ENCODE measurements at regions not wholly inside any gene's neighbourhood (a gene's known extent, or its start where the extent isn't known, plus 50 kb on each side); places are given as distances from the start of the nearest gene placed in this dataset.
"Not testable (repeated sequence)": the region's sequence is repeated elsewhere in the genome, so short reads cannot be mapped to it uniquely, and the experiment has no call there.

DNA sequence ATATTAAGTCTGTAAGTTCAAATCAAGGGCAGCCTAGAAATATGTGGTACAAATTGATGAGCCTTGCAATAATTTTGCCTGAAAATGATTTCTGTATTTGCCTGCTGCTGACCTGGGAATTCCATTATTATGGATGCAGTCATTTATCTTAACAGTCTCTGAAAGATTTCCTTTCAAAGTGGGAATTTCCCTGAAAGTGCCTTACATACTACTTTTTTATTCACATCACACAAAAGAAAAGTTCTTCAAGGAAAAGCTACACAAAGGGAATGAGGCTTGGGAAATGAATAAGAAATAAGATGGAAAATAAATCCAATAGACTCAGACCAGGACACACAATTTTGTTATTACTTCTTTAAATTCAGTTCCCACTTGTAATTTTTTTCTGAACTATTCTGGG, 537.8 kb upstream of the PTGER4 start:
- no peak for DNase-seq (ENCODE audit: low read depth)
- in situ Hi-C loops (cut with HindIII; ENCODE audit: low pct_unique_long_range_greater_than_20kb, low sequenced_read_pairs) = no loop called here

DNA sequence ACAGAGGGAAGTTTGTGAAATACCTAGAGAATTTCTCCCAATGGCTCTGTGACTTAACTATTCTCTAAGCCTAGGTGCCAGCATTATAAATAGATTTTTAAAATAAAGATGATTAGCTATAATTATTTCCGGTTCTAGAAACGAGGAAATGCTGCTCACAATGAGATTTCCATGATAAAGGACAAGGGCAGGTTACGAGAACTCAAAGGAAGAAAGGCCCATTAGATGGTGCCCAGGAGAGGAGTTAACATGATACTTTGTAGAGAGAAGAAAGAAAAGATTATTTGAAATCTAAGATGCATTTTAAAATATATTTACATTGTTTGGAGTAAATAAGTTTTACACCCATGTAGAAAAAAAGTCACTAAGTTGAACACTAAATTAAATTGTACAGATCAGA, 538.3 kb upstream of the PTGER4 start:
- in situ Hi-C loops (cut with HindIII; ENCODE audit: low pct_unique_long_range_greater_than_20kb, low sequenced_read_pairs) = no loop called here
- DNase-seq (ENCODE audit: low read depth) = no peak

DNA sequence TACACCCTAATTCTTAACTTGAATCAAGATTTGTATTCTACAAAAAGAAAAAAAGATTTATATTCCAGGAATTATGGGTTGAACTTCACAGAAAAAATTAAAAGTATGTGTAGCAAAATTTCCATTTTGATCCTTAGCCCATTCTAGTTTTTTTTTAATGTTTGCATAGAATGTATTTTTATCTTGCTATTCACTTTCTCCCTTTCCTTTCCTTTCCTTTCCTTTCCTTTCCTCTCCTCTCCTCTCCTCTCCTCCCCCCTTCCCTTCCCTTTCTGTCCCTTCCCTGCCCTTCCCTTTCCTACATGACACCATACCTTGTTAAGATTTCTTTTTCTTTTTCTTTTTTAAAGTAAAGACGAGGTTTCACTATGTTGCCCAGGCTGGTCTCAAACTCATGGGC, 542.5 kb upstream of the PTGER4 start:
- in situ Hi-C loops (cut with HindIII; ENCODE audit: low pct_unique_long_range_greater_than_20kb, low sequenced_read_pairs) = no loop called here
- no peak for DNase-seq (ENCODE audit: low read depth)

DNA sequence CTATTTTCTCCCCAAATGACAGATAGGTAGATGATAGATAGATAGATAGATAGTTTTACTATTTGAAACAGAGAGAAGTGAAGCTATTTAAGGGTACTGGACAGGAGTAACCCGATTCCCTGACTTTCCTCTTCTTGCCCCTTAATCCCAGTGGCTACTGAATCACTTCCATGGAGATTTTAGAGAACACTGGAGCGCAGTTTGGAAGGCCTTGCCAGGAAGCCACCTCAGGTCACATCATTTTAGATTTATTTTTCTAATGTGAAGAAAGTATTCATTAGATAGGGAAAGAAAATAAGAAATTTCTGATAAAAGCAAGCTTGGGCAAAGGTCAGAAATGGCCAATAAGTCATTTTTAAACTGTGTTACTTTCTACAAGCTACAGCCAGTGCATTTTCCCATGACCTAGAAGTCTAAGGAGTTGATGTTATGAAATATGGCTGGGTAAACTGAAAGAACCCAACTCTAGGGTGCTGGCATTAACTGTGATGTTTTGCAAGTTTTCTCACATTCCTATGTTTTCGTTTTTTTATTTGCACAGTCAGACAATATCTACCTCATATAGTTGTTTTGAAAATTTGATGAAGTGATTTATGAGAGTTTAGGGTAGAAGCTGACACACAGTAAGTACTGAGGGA, 544.7 kb upstream of the PTGER4 start:
- no peak for DNase-seq (ENCODE audit: low read depth)
- in situ Hi-C loops (cut with HindIII; ENCODE audit: low pct_unique_long_range_greater_than_20kb, low sequenced_read_pairs) = no loop called here

DNA sequence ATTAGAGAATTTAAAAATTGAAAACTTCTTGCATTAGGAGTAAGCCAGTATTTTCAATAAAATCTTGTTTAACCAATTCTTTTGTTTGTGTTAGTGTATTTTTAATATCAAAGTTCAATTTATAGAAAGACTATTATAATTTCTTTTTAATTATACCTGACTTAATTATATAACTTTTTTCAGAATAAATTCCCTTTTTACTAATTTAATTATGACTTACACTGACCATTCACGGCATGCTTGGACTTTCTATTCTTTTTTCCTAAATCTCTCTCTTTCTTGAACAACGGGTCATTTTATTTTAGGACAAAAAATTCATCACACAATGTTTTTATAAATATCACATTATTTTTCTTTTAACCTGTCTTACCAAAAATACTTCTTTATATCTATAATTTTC, 555.3 kb upstream of the PTGER4 start:
- no peak for DNase-seq (ENCODE audit: low read depth)
- in situ Hi-C loops (cut with HindIII; ENCODE audit: low pct_unique_long_range_greater_than_20kb, low sequenced_read_pairs) = no loop called here

DNA sequence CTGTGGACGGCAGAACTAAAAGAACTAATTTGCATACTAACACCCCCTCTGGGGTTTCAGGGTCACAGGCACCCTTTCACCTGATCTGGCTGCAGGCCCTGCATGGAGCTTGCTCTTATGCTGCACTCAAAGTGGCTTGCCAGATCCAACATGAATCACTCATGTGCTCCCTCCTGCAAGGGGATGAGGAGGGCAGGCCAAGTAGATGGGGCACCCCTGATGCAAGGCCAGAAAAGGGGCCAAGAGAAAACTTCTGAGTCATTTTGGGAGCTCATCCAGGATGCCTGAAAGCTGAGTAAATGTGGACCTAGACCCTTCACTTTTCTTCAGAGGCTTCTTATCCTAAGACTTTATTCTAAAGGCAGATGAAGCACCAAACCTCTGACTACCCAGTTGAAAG, 558.5 kb upstream of the PTGER4 start:
- no peak for DNase-seq (ENCODE audit: low read depth)
- in situ Hi-C loops (cut with HindIII; ENCODE audit: low pct_unique_long_range_greater_than_20kb, low sequenced_read_pairs) = no loop called here

DNA sequence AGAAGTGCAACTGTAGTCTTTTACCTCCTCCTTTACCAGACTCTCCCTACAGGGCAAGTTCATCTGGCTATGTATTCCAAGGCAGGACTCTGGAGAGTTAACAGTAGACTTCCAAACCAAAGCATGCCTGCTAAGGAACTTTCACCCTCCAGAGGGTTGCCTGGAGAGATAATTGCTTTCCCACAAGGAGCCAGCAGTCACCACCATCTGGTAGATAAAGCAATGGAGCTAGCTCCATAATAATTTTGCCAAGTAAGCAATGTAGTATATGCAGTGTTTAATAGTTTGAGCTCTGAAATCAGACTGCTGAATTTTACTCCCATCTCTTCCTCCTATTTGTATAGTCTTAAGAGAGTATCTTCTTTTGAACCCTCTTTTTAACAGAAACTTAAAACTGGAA, 566.8 kb upstream of the PTGER4 start:
- DNase-seq (ENCODE audit: low read depth) = no peak

DNA sequence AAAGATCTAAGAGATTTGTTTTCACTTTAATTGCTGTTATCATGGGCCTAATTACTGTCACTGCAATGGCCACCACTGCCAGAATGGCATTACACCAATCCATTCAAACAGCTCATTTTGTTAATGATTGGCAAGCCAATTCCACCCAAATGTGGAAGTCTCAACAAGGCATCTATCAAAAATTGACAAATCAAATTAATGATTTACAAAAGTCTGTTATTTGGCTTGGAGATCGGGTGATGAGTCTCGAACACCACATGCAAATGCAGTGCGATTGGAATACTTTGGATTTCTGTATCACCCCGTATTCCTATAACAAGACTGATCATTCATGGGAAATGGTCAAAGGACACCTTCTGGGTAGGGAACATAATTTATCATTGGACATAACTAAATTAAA, 568.7 kb upstream of the PTGER4 start:
- DNase-seq (ENCODE audit: low read depth); in situ Hi-C loops (cut with HindIII; ENCODE audit: low pct_unique_long_range_greater_than_20kb, low sequenced_read_pairs): not testable (repeated sequence)

More for the DNA sequence above, 566.8 kb upstream of the PTGER4 start:
- in situ Hi-C loops (cut with HindIII; ENCODE audit: low pct_unique_long_range_greater_than_20kb, low sequenced_read_pairs) = no loop called here

DNA sequence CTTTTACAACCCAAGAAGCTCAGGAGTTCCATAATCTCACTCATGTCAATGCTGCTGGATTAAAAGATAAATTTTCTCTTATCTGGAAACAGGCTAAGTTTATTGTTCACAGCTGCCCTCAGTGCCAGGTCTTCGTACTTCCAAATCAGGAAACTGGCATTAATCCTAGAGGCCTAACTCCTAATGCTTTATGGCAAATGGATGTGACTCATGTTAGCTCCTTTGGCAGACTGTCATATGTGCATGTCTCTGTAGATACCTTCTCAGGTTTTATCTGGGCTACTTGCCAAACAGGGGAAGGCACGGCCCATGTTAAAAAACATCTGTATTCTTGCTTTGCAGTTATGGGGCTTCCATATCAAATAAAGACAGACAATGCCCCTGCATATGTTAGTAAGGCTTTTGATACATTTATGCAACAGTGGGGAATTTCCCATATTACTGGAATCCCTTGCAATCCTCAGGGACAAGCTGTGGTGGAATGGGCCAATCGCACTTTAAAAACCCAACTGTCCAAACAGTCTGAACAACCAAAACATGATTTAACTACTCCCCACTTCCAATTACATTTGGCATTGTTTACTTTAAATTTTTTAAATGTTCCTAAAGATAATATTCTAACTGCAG, 570.8 kb upstream of the PTGER4 start:
- DNase-seq (ENCODE audit: low read depth); in situ Hi-C loops (cut with HindIII; ENCODE audit: low pct_unique_long_range_greater_than_20kb, low sequenced_read_pairs): not testable (repeated sequence)

DNA sequence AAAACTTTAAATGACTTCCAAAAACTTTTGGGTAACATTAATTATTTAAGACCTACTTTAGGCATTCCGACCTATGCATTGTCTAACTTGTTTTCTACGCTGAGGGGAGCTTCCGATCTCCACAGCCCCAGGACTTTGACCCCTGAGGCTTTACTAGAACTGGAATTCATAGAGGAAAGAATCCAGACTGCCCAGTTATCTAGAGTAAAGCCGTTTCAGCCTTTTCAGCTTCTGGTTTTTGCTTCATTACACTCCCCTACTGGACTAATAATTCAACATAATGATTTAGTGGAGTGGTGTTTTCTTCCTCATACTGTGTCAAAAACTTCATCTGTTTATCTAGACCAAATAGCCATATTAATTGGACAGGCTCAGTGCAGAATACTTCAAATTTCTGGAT, 571.9 kb upstream of the PTGER4 start:
- DNase-seq (ENCODE audit: low read depth); in situ Hi-C loops (cut with HindIII; ENCODE audit: low pct_unique_long_range_greater_than_20kb, low sequenced_read_pairs): not testable (repeated sequence)

DNA sequence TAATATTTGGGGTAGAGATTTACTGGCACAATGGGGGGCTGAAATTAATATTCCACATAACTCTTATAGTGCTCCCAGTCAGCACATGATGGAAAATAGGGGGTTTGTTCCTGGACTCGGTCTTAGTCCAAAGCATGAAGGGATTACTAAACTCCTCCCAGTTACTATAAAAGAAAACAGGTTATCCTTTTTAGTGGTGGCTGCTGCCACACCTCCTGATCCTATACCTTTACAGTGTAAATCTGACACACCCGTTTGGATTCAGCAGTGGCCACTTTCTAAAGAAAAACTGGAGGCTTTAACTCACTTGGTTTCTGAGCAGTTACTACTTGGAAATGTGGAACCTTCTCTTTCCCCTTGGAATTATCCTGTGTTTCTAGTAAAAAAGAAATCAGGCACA, 572.9 kb upstream of the PTGER4 start:
- no peak for DNase-seq (ENCODE audit: low read depth)
- in situ Hi-C loops (cut with HindIII; ENCODE audit: low pct_unique_long_range_greater_than_20kb, low sequenced_read_pairs) = no loop called here

DNA sequence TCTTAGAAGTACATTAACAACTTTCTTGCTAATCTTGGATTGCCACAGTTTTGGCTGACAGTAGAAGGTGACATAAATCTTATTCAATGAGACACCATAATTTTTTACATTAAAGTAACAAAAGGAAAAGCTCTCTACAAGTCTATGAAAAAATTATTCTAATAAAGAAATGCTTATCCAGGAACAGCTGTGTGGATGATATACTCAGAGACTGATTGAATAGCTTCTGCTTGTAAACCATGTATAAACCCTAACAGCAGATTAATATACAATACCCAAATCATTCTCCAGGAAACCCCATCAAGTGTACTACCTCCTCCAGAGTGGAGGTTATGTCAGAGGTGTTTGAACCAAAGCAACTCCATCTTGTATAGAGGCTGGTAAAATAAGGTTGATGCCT, 581.4 kb upstream of the PTGER4 start:
- DNase-seq (ENCODE audit: low read depth) = no peak
- in situ Hi-C loops (cut with HindIII; ENCODE audit: low pct_unique_long_range_greater_than_20kb, low sequenced_read_pairs) = no loop called here

DNA sequence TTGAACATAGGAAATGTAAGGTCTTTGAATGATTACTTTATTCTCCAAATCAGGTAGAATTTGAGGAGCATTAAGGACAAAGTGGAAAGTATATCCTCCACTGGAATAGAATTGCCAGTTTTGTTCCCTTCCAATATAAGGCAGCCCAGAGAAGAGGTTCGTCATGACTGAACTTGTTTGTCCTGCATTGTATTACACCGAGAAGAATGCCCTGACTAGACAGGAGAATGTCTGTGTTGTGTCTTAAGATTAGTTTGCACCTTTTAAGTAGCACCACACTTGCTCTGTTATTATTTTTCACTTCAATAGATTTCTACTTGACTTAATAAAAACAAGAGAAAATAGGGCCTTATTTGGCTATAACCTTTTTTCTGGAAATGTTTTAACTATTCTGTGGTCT, 586.2 kb upstream of the PTGER4 start:
- in situ Hi-C loops (cut with HindIII; ENCODE audit: low pct_unique_long_range_greater_than_20kb, low sequenced_read_pairs) = no loop called here
- DNase-seq (ENCODE audit: low read depth) = no peak

DNA sequence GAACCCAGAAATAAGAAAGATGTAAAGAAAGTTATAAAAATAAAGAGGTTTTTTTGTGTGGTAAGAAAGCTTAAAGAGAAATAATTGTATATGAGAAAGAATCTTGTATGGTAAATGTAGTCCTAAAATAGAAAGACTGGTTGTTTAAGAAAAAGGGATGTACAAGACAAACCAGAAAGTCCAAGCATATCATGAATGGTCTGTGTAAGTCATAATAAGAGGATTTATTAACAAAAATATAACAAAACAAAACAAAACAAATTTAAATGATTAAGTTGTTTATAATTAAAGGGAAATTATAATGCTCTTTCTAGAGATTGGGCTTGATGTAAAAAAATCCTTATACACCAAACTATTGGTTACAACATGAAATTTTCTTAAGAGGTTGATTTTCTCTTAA, 590.4 kb upstream of the PTGER4 start:
- in situ Hi-C loops (cut with HindIII; ENCODE audit: low pct_unique_long_range_greater_than_20kb, low sequenced_read_pairs) = no loop called here
- peak; percentile 29 for DNase-seq (ENCODE audit: low read depth)

DNA sequence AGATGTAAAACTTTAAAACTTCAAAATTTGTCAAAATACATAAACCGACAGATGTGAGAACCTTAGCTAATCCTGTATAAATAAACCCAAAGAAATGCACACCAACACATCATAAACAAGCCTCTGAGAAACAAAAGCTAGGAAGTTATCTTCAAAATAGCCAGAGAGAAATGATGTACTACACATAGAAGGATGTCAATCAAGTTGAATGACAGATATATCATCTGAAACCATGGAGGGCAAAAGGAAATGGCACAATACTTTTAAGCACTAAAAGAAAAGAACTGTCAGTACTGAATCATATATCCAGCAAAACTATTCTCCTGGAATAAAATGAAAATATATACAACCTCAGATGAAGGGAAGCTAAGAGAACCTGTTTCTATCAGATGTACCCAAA, 595.1 kb upstream of the PTGER4 start:
- in situ Hi-C loops (cut with HindIII; ENCODE audit: low pct_unique_long_range_greater_than_20kb, low sequenced_read_pairs) = no loop called here
- DNase-seq (ENCODE audit: low read depth) = no peak

DNA sequence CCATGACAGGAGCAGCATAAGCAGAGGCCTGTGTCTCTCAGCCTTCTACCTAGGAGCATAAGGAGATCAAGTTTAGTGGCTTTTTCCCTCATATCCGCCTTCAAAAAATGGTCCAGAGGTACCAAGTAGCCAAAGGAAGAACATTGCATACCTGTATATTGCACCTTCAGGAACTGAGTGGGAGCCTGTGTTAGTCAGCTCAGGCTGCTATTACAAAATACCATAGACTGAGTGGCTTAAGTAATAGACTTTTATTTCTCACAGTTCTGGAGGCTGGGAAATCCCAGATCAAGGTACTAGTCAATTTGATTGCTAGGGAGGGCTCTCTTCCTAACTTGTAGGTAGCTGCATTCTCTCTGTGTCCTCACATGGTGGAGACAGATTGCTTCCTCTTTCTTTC, 597.4 kb upstream of the PTGER4 start:
- no peak for DNase-seq (ENCODE audit: low read depth)
- in situ Hi-C loops (cut with HindIII; ENCODE audit: low pct_unique_long_range_greater_than_20kb, low sequenced_read_pairs) = no loop called here

DNA sequence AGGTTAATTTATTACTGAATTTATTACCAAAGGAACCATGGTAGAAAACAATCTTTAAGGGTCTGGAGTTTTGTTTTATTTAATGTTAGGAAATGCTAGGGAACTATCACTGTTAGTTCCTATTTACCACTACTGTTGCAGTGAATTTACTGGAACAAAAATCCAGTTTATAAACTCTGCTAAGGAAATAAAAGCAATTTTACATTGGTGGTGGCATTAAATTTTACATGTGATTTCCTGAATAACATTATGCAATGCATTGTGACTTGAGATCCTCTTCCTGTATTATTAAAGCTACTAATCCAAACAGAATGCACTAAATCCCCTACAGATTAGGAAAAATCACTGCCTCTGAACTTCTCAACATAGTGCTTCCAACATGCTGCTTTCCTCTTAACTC, 599.5 kb upstream of the PTGER4 start:
- DNase-seq (ENCODE audit: low read depth) = no peak
- in situ Hi-C loops (cut with HindIII; ENCODE audit: low pct_unique_long_range_greater_than_20kb, low sequenced_read_pairs) = no loop called here

DNA sequence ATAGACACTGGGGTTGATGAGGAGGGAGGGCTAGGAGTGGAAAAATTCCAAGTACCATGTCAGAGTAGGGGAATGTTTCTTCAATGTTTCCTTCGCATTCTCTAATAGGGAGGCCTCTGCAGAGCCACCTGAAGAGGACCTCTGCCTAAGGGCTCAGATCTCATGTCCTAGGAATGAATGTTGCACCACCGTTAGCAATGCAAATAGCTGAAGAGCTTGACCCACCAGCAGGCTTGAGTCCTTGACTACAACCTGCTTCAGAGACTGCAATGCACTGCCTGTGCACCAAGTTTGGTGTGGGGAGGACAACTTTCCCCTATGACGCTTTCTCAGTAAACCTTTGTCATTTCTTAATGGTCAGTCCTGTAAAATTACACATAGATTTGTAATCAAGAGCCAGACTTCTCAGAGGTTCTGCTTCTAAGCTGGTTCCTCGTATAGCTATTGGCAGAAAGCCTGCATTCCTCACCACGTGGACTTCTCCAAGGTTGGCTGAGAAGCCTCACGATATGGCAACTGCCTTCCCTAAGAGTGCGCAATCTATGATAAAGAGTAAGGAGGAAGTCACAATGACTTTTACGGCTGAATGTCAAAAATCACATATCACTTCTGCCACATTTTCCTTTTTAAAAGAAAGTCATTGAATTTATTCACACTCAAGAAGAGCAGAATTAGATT, 600.7 kb upstream of the PTGER4 start:
- DNase-seq (ENCODE audit: low read depth) = no peak
- in situ Hi-C loops (cut with HindIII; ENCODE audit: low pct_unique_long_range_greater_than_20kb, low sequenced_read_pairs) = no loop called here

DNA sequence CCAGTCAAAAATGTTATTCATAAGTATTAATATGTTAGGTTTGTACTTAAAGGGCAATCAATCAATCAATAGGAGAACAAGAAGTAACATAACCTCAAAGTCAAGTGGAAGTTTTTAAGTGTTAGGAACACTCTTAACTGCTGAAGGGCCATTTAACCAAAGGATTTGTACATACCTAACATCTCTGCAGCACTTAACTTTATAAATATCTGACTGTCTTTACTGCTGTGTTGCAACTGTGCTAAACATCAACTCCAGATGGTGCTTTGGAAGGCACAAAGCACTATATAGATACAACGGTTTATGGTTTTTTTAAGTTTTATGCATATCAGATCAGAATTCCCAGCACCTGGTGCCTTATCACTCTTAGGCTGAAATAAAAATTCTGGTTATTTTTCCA, 604.9 kb upstream of the PTGER4 start:
- DNase-seq (ENCODE audit: low read depth) = no peak
- in situ Hi-C loops (cut with HindIII; ENCODE audit: low pct_unique_long_range_greater_than_20kb, low sequenced_read_pairs) = no loop called here

DNA sequence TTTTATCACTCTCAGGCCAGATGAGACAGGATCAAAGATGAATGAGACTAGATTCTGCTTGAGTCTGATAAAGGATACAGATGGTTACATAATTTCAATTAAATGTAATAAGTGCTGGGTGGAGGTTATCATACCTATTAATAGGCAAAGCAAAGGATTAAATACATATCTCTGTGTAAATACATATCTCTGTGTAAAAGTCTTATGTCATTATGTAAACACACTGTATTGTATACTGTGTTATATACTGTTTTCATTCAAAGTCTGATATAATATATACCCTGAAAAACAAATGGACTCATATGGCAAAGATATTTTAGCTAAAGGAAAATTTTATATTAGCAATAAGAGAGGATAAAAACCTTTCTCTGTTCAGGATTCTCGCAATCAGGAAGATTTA, 605.8 kb upstream of the PTGER4 start:
- in situ Hi-C loops (cut with HindIII; ENCODE audit: low pct_unique_long_range_greater_than_20kb, low sequenced_read_pairs) = no loop called here
- DNase-seq (ENCODE audit: low read depth) = no peak
